ENCODE measurements at regions not wholly inside any gene's neighbourhood (a gene's known extent, or its start where the extent isn't known, plus 50 kb on each side); places are given as distances from the start of the nearest gene placed in this dataset.

DNA sequence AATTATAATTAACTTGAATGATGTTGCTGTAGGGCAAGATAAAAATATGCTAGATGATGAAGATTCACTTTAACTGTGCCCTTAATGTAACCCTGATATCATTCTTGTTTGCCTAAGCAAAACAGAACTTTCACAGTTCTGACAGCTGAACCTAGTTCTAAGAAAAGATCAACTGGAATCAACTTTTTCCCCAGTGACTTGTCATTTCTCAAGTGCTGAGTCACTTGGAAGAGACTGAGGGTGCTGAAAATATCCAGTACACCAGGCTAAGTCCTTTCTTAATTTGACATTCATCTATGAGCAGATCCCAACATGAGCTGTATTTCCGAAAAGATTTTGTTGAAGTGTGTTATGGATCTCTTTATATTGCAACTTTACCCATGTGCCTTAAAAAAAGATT lies 140.4 kb downstream of the MID1IP1 start:
- Histone ChIP-seq H3K4me1 (peaks cover 13% of the 10 kb centered on the region), H3K27ac (no peak overlapping the region), H3K36me3 (replicated peaks in 1 of 2; ENCODE audit: insufficient read depth in 1 of 2, low read depth in 2 of 2) (no peaks in the 10 kb centered on the region), H3K4me3 (no peak overlapping the region), H3K27me3 (no peaks in the 10 kb centered on the region), H3K9me3 (no peaks in the 10 kb centered on the region)
- ATAC-seq, result no peak
- no peak for DNase-seq
- intact Hi-C loops (cut with DNase I), result no loop called here
- TF ChIP-seq POLR2A (IDR thresholded peaks at IDR 0.05), result no peak
- TF ChIP-seq, protein P1, sequence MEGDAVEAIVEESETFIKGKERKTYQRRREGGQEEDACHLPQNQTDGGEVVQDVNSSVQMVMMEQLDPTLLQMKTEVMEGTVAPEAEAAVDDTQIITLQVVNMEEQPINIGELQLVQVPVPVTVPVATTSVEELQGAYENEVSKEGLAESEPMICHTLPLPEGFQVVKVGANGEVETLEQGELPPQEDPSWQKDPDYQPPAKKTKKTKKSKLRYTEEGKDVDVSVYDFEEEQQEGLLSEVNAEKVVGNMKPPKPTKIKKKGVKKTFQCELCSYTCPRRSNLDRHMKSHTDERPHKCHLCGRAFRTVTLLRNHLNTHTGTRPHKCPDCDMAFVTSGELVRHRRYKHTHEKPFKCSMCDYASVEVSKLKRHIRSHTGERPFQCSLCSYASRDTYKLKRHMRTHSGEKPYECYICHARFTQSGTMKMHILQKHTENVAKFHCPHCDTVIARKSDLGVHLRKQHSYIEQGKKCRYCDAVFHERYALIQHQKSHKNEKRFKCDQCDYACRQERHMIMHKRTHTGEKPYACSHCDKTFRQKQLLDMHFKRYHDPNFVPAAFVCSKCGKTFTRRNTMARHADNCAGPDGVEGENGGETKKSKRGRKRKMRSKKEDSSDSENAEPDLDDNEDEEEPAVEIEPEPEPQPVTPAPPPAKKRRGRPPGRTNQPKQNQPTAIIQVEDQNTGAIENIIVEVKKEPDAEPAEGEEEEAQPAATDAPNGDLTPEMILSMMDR (IDR thresholded peaks at IDR 0.05), result no peak
- 83 to 92% methylated on average over 1 of the region's 1 CpG for WGBS, 2 donors

DNA sequence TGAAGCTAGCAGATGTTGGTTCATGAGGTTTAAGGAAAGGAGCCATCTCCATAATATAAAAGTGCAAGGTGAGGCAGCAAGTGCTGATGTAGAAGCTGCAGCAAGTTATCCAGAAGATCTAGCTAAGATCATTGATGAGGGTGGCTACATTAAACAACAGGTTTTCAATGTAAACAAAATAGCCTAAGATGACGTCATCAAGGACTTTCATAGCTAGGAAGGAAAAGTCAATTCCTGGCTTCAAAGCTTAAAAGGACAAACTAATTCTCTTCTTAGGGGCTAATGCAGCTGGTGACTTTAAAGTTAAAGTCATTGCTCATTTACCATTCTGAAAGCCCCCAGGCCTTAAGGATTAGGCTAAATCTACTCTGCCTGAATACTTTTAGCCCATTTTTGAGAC lies 141.9 kb downstream of the MID1IP1 start:
- Histone ChIP-seq H3K4me3 (no peak overlapping the region), H3K27me3 (no peaks in the 10 kb centered on the region), H3K36me3 (replicated peaks in 1 of 2; ENCODE audit: insufficient read depth in 1 of 2, low read depth in 2 of 2) (no peaks in the 10 kb centered on the region), H3K27ac (no peak overlapping the region), H3K9me3 (no peaks in the 10 kb centered on the region), H3K4me1 (peaks cover 4% of the 10 kb centered on the region)
- intact Hi-C loops (cut with DNase I), result no loop called here
- TF ChIP-seq, protein P1 (IDR thresholded peaks at IDR 0.05), result no peak
- no peak for TF ChIP-seq POLR2A (IDR thresholded peaks at IDR 0.05)
- DNase-seq (no peak), ATAC-seq (no peak)
- WGBS, 2 donors, result 71 to 73% methylated on average over 1 of the region's 1 CpG

DNA sequence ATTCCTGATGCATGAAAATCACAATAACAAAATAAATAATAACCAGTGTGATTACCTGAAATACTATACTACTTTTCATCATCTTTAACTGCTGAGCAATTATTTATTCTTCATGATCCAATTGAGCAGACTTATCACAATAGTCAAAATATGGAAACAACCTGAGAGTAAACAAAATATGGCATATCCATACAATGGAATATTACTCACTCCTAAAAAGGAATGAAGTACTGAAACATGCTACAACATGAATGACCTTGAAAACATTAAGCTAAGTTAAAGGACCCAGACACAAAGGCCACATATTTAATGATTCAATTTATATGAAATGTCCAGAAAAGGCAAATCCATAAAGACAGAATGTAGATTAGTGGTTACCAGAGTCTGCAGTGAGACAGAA lies 146.8 kb downstream of the MID1IP1 start:
- ATAC-seq (no peak), DNase-seq (no peak)
- H3K27ac ChIP-seq, result no peak overlapping the region
- H3K36me3 ChIP-seq (replicated peaks in 1 of 2; ENCODE audit: insufficient read depth in 1 of 2, low read depth in 2 of 2), result no peaks in the 10 kb centered on the region
- intact Hi-C loops (cut with DNase I), result no loop called here
- TF ChIP-seq POLR2A (IDR thresholded peaks at IDR 0.05), result no peak
- TF ChIP-seq, protein P1 (IDR thresholded peaks at IDR 0.05), result no peak
- no peak overlapping the region for H3K4me3 ChIP-seq
- H3K9me3 ChIP-seq, result no peaks in the 10 kb centered on the region
- no peaks in the 10 kb centered on the region for H3K27me3 ChIP-seq
- H3K4me1 ChIP-seq, result no peaks in the 10 kb centered on the region

DNA sequence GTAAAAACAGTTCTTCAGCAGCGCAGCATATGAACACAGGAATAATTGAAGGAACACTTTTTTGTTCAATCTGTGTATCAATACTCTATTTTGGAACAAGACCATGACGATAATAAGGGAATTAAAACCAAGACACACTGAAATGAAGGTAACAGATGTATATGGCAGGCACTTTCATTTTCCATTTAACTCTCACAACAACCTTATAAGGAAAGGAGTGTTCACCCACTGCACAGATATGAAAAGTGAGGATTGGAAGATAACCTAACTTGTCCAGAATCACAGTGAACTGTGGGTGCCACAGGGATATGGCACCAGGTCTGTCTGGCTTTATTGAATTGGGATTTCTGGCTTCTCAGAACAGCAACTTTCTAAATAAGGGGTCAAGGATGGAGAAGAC lies 153.3 kb downstream of the MID1IP1 start:
- DNase-seq (no peak), ATAC-seq (no peak)
- Histone ChIP-seq H3K4me1 (no peaks in the 10 kb centered on the region), H3K9me3 (no peaks in the 10 kb centered on the region), H3K27ac (no peak overlapping the region), H3K36me3 (replicated peaks in 1 of 2; ENCODE audit: insufficient read depth in 1 of 2, low read depth in 2 of 2) (no peaks in the 10 kb centered on the region), H3K27me3 (no peaks in the 10 kb centered on the region), H3K4me3 (no peak overlapping the region)
- intact Hi-C loops (cut with DNase I), result no loop called here
- no peak for TF ChIP-seq POLR2A (IDR thresholded peaks at IDR 0.05)
- TF ChIP-seq, protein P1 (IDR thresholded peaks at IDR 0.05), result no peak
- 88 to 94% methylated on average over 2 of the region's 2 CpGs for WGBS, 2 donors

DNA sequence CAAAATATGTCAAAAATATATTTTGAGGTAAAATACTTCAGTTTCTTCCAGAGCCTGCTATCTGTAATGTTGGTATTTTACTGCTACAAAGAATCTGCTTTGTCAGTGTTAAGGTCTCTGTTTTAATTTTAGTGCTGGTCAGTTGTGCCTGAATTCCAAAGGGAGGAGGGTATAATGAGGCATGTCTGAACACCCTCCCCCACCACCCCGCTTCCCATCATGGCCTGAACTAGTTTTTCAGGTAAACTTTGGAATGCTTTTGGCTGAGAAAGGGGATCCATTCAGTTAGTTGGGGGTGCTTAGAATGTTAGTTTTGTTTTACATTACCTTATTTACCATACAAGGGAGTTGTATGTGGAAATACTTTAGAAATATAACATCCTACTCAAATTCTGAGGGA lies 158.5 kb downstream of the MID1IP1 start:
- ATAC-seq, result no peak
- 46 to 78% methylated on average over 1 of the region's 1 CpG for WGBS, 2 donors
- no peaks in the 10 kb centered on the region for H3K27me3 ChIP-seq
- no peak for DNase-seq
- H3K27ac ChIP-seq, result no peak overlapping the region
- no peak for TF ChIP-seq POLR2A (IDR thresholded peaks at IDR 0.05)
- H3K4me1 ChIP-seq, result no peaks in the 10 kb centered on the region
- no peaks in the 10 kb centered on the region for H3K36me3 ChIP-seq (replicated peaks in 1 of 2; ENCODE audit: insufficient read depth in 1 of 2, low read depth in 2 of 2)
- H3K4me3 ChIP-seq, result no peak overlapping the region
- intact Hi-C loops (cut with DNase I), result no loop called here
- H3K9me3 ChIP-seq, result no peaks in the 10 kb centered on the region

Data from body of pancreas (tissue), 4 donors.